Activated CD4-positive, CD25-positive, alpha-beta regulatory T cell treated with anti-CD3 and anti-CD28 coated beads, Interleukin-2, amount 50 U/mL, for 16 hours (primary cell): ENCODE measurements at regions not wholly inside any gene's neighbourhood (a gene's known extent, or its start where the extent isn't known, plus 50 kb on each side); places are given as distances from the start of the nearest gene placed in this dataset.

Source experiments
- DNase-seq: peaks from one replicate; pipeline ENCODE4 v3.0.0-alpha.2; 2020; ENCODE audit warnings: low read depth, low spot score

DNA sequence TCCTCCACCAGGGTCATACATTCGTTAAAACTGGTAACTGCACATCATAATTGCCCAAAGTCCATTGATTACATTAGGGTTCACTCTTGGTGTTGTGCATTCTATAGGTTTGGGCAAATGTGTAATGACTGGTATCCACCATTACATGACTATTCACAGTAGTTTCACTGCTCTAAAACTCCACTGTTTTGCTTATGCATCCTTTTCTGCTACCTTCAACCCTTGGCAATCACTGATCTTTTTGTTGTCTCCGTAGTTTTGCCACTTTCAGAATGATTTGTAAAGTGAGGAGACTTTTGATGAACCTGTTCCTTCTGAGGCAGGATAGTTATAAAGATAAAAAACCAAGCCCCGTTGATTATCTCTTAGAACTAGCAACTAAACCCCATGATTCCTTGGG, 187.3 kb upstream of the MCHR2 start:
- DNase-seq, result no peak

- no peak for DNase-seq
Measured at GRCh38 chr6:100179576-100179975, 185.6 kb upstream of the MCHR2 start.

- DNase-seq, result no peak
Measured at GRCh38 chr6:100177956-100178355, 183.9 kb upstream of the MCHR2 start.

DNA sequence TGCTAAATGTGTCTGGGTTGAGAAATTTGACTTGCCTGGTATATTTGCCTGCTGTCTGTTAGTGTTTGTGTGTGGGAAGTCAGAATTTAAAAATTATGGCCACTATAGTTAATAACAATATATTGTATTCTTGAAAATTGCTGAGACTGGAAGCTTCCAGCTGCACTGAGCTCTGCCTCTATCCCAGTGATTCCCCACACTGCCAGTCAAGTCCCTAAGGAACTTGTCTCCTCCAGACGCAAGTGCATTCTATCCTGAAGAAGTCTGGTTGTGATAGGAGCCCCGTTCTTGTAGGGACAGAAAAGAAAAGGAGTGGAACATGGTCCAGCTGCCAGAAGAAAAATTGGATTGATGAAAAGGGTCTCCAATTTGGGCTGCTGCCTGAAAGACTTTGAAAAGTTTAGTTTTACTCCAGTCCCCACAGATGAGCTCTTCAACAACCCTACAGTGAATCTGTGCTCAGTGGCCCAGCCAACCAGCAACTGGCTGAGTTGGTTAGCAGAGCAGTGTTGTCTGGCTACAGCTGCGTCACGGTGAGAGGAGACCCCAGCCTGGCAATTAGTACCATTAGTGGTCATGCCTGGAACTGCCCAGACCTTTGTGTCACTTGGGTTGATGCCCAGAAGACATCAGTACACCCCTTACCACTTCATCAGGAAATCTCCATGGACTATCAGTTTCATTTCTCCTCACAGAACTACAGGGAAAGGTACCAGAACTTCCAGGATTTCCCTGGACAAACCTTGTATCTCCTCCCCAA, 183.1 kb upstream of the MCHR2 start:
- no peak for DNase-seq

DNA sequence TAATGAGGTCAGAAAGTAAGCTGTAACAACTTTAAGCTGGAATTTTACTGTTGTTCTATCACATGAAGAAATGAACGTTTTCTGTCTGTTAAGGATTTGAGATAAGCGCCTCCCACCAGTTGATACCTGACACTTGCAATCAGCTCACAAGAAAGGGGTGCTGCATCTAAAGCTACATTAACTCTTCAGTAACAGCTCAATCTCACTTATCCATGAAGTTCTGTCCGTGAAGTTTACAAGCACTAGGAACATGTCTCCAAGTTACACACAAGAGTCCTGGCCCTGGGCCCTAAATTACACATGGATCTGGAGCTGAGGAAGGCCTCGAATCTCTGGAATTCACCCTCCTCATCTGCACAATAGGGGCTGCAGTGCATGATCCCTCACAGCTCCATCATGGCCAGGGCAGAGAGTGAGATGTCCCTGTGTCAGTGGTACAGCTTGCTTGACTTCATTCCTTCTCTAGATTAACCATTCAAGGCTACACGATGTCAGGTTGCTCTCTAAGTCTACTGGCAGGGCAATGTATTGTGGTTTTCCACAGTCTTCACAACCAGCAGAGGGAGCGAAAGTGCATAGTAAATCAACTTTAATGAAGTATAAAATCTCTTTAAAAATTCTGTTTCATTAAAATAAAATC, 182.4 kb upstream of the MCHR2 start:
- DNase-seq, result no peak

GRCh38 chr6:100175814-100176310, 181.8 kb upstream of the MCHR2 start:
- DNase-seq, result no peak

DNA sequence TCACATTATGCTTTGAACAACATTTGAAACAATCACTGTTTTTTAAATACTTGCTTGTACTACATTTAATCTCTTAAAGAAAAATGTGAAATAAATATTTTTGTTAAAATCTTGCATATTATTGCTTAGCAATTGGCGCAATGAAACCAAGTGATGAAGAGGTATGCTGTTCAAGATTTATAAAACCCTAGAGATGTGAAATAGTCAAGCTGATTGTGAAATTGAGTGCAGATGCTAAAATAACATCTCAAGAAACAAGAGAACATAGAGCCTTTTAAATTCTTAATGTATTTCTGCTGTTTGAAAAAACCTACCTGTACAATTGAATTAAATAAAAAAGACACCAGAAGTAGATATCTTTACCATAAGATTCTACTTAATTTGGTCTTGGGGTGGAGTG, 179.2 kb upstream of the MCHR2 start:
- no peak for DNase-seq

DNA sequence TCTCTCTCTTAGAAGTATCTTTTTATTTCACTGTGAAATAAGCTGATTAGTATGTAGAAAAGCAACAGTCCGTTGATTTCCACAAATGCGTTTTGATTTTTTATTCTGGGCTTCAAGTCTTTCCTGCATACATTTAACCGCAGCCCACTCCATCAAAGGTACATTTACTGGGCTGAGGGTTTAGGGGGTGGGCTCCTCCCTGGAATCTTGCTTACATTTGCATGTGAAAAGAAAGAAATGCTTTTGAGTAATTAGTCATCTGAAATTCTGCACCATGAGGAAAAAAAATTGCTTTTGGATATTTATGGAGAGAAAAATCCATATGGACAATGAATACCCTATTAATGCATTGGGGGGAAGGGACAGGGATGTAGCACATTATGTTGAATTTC, 178.3 kb upstream of the MCHR2 start:
- DNase-seq, result no peak

DNA sequence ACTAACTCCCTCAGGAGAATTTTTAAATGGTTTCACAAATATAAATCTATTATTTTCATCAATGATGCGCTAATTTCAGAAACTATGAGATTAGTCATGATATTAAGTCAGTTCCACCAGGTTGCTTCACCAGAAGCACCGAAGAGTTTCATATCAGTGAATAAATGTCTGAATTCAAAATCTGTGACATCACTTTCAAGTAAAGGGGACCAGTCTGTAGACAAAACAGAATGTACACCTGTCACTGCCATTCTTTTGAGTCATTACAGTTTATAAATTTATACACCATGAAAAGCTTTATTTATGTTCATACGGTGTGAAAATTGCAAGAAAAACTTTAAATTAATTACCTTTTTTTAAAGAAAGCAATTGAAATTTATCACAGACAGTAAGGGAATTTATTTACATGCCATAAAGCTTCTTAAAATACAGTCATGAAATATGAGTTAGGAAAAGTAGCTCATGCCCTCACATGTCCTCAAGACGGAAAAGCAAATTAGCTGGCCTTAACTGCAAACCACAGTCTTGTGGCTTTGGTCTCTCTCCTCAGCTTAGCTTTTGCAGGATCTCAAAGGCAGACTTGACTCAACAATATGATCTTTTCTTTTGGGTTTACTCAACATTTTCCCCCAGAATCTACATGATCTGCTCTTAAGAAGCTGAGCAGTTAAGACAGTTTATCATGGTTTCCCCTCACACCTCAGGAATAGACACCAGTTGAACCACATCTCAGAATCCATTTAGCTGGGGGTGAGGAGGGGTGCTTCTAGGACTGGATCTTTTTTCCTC, 177.7 kb upstream of the MCHR2 start:
- DNase-seq, result no peak

- DNase-seq, result no peak
Measured at GRCh38 chr6:100168148-100168547, 174.1 kb upstream of the MCHR2 start.

GRCh38 chr6:100167585-100167984, 173.6 kb upstream of the MCHR2 start:
- DNase-seq, result no peak

GRCh38 chr6:100166956-100167355, 172.9 kb upstream of the MCHR2 start:
- DNase-seq, result no peak

- no peak for DNase-seq
Measured at GRCh38 chr6:100165442-100165841, 171.4 kb upstream of the MCHR2 start.

- no peak for DNase-seq
Measured at GRCh38 chr6:100163035-100163434, 169.0 kb upstream of the MCHR2 start.

- DNase-seq, result no peak
Measured at GRCh38 chr6:100161782-100162365, 167.9 kb upstream of the MCHR2 start.

DNA sequence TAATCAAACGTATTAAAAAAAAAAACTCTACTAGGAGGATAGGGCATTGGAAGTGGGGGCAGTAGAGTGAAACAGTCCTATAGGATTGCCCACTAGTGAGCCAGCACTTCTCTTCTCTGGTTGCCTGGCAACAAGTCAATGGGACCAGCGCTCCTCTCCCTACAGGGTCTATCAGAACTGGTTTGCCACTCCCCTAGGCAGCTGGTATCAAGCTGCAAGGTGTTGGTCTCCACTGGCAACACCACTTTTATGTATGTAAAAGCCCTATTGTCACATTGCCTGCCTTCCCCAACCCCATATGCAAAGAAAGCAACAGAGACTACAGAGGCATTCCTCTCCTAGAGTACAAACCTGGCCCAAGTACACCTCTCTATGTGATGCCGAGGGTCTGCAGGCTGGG, 166.9 kb upstream of the MCHR2 start:
- DNase-seq, result no peak

GRCh38 chr6:100155141-100155540, 161.1 kb upstream of the MCHR2 start:
- no peak for DNase-seq

- no peak for DNase-seq
Measured at GRCh38 chr6:100153636-100154275, 159.7 kb upstream of the MCHR2 start.

DNA sequence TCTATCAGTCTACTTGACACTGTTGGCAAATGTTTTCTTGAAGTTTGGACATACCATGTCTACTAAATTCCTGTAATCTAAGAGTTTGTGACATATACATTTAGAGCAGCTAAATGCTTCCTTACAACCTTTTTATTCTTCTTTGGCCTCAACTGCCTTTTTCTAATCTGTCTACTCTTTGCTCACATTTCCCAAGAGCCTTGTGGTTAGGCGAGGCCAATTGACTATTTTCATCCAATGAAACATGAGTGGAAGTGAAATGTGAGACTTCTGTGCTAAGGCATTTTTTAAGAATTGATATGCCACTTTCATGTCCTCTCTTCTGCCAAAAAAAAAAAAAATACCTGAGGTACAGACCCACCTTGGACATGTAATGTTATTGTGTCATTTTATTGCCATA, 158.2 kb upstream of the MCHR2 start:
- DNase-seq, result no peak

- no peak for DNase-seq
Measured at GRCh38 chr6:100144991-100145390, 151.0 kb upstream of the MCHR2 start.

DNA sequence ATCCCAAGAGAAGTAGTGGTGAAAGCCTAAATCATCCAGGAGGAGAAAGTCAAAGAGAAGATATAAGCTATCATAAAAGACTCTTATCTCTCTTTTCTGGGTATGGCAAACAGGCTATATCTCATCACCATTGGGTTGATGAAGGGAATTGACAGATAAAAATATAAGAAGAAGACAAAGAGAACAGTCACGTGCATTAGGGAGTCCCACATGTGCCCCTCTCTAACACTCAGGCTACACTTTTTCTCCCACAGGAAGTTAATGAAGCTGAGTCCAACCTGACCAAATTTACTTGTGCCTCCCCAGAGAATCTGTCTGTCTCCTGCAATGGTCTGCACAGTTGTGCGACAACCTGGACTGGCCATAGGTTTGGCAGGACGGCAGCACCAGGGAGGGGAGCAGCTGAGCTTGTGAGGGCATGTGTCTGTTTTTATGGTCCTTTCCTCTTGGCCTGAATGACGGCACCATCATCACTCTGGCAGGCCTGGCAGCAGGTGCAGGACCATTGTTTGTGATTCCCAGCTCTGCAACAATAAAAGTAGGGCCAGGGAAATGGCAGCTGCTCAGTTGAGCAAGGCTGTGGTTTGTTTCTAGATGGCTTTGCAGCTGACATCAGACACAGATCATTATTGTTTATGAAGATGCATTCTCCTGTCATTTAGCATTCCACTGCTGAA, 144.5 kb upstream of the MCHR2 start:
- DNase-seq, result no peak
